ENCODE measurements at regions not wholly inside any gene's neighbourhood (a gene's known extent, or its start where the extent isn't known, plus 50 kb on each side); places are given as distances from the start of the nearest gene placed in this dataset.
A peak's percentile ranks its signal among the peaks of the same experiment; 100 is the strongest.

DNA sequence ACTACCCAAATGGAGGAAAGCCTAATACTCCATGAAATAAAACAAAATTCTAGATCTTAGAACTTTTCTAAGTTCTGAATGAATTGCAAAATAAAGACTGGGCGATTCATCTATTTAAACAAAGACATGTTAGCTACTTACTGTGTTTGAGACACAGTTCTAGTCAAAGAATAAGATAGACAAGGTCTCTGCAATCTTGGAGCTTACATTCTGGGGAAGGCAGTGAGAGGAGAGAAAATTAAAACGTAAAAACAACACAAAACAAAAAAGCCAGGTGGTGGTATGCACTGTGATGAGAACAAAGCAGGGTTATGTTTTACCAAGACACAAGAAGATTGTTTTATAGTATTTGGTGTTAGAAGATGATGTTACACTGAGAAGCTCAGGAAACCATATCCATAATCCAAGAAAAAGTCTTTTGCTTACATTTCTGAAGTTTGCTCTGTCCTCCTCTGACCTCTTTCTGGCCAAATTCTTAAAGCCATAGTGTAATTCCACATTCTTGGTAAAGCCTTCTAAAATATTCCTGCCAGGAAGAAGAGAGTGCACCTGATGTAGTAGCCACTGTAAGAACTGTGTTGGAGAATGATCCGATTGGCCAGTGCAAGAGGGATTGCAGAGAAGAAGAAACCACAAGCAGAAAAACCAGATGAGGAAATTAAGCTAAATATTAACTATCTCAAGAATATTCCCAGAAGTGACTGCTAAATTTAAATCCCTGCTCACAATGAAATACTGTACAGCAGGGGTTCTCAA, 218.4 kb downstream of the PCSK1 start:
- no peak for TF ChIP-seq JUND (IDR thresholded peaks at IDR 0.05)
- no peak for TF ChIP-seq MXI1 (IDR thresholded peaks at IDR 0.05; ENCODE audit: low read depth, low read length)
- no peak for TF ChIP-seq TCF12 (IDR thresholded peaks at IDR 0.05)
- TF ChIP-seq, protein P1, sequence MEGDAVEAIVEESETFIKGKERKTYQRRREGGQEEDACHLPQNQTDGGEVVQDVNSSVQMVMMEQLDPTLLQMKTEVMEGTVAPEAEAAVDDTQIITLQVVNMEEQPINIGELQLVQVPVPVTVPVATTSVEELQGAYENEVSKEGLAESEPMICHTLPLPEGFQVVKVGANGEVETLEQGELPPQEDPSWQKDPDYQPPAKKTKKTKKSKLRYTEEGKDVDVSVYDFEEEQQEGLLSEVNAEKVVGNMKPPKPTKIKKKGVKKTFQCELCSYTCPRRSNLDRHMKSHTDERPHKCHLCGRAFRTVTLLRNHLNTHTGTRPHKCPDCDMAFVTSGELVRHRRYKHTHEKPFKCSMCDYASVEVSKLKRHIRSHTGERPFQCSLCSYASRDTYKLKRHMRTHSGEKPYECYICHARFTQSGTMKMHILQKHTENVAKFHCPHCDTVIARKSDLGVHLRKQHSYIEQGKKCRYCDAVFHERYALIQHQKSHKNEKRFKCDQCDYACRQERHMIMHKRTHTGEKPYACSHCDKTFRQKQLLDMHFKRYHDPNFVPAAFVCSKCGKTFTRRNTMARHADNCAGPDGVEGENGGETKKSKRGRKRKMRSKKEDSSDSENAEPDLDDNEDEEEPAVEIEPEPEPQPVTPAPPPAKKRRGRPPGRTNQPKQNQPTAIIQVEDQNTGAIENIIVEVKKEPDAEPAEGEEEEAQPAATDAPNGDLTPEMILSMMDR (IDR thresholded peaks at IDR 0.05), result no peak
- TF ChIP-seq TEAD4 (IDR thresholded peaks at IDR 0.05; ENCODE audit: borderline replicate concordance, insufficient read depth), result no peak
- no peak for TF ChIP-seq YY1 (IDR thresholded peaks at IDR 0.05; ENCODE audit: low read depth)
- TF ChIP-seq FOSL2 (IDR thresholded peaks at IDR 0.05; ENCODE audit: borderline replicate concordance, low read depth), result no peak
- no peak for TF ChIP-seq RCOR1 (IDR thresholded peaks at IDR 0.05; ENCODE audit: low read length)
- TF ChIP-seq, protein P2, sequence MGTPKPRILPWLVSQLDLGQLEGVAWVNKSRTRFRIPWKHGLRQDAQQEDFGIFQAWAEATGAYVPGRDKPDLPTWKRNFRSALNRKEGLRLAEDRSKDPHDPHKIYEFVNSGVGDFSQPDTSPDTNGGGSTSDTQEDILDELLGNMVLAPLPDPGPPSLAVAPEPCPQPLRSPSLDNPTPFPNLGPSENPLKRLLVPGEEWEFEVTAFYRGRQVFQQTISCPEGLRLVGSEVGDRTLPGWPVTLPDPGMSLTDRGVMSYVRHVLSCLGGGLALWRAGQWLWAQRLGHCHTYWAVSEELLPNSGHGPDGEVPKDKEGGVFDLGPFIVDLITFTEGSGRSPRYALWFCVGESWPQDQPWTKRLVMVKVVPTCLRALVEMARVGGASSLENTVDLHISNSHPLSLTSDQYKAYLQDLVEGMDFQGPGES (IDR thresholded peaks at IDR 0.05; ENCODE audit: low read depth, low read length), result no peak
- TF ChIP-seq, protein P3, sequence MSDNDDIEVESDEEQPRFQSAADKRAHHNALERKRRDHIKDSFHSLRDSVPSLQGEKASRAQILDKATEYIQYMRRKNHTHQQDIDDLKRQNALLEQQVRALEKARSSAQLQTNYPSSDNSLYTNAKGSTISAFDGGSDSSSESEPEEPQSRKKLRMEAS (IDR thresholded peaks at IDR 0.05; ENCODE audit: low read depth), result no peak
- TF ChIP-seq SIN3A (IDR thresholded peaks at IDR 0.05; ENCODE audit: borderline replicate concordance, low read depth, low read length), result no peak
- no peak for TF ChIP-seq NFIC (IDR thresholded peaks at IDR 0.05; ENCODE audit: borderline replicate concordance)
- TF ChIP-seq, protein P4, sequence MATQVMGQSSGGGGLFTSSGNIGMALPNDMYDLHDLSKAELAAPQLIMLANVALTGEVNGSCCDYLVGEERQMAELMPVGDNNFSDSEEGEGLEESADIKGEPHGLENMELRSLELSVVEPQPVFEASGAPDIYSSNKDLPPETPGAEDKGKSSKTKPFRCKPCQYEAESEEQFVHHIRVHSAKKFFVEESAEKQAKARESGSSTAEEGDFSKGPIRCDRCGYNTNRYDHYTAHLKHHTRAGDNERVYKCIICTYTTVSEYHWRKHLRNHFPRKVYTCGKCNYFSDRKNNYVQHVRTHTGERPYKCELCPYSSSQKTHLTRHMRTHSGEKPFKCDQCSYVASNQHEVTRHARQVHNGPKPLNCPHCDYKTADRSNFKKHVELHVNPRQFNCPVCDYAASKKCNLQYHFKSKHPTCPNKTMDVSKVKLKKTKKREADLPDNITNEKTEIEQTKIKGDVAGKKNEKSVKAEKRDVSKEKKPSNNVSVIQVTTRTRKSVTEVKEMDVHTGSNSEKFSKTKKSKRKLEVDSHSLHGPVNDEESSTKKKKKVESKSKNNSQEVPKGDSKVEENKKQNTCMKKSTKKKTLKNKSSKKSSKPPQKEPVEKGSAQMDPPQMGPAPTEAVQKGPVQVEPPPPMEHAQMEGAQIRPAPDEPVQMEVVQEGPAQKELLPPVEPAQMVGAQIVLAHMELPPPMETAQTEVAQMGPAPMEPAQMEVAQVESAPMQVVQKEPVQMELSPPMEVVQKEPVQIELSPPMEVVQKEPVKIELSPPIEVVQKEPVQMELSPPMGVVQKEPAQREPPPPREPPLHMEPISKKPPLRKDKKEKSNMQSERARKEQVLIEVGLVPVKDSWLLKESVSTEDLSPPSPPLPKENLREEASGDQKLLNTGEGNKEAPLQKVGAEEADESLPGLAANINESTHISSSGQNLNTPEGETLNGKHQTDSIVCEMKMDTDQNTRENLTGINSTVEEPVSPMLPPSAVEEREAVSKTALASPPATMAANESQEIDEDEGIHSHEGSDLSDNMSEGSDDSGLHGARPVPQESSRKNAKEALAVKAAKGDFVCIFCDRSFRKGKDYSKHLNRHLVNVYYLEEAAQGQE (IDR thresholded peaks at IDR 0.05; ENCODE audit: low read depth, low read length), result no peak
- TF ChIP-seq, protein P5, sequence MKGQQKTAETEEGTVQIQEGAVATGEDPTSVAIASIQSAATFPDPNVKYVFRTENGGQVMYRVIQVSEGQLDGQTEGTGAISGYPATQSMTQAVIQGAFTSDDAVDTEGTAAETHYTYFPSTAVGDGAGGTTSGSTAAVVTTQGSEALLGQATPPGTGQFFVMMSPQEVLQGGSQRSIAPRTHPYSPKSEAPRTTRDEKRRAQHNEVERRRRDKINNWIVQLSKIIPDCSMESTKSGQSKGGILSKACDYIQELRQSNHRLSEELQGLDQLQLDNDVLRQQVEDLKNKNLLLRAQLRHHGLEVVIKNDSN (IDR thresholded peaks at IDR 0.05; ENCODE audit: borderline replicate concordance, low read depth), result no peak
- TF ChIP-seq MEF2A (IDR thresholded peaks at IDR 0.05; ENCODE audit: borderline replicate concordance, low read depth), result no peak
- TF ChIP-seq, protein P6, sequence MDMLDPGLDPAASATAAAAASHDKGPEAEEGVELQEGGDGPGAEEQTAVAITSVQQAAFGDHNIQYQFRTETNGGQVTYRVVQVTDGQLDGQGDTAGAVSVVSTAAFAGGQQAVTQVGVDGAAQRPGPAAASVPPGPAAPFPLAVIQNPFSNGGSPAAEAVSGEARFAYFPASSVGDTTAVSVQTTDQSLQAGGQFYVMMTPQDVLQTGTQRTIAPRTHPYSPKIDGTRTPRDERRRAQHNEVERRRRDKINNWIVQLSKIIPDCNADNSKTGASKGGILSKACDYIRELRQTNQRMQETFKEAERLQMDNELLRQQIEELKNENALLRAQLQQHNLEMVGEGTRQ (IDR thresholded peaks at IDR 0.05; ENCODE audit: borderline replicate concordance, low read depth, low read length), result no peak
- no peak for TF ChIP-seq NRF1 (IDR thresholded peaks at IDR 0.05; ENCODE audit: low read depth, low read length)
- TF ChIP-seq, protein P7, sequence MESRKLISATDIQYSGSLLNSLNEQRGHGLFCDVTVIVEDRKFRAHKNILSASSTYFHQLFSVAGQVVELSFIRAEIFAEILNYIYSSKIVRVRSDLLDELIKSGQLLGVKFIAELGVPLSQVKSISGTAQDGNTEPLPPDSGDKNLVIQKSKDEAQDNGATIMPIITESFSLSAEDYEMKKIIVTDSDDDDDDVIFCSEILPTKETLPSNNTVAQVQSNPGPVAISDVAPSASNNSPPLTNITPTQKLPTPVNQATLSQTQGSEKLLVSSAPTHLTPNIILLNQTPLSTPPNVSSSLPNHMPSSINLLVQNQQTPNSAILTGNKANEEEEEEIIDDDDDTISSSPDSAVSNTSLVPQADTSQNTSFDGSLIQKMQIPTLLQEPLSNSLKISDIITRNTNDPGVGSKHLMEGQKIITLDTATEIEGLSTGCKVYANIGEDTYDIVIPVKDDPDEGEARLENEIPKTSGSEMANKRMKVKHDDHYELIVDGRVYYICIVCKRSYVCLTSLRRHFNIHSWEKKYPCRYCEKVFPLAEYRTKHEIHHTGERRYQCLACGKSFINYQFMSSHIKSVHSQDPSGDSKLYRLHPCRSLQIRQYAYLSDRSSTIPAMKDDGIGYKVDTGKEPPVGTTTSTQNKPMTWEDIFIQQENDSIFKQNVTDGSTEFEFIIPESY (IDR thresholded peaks at IDR 0.05; ENCODE audit: borderline replicate concordance, low read depth), result no peak
- no peak for TF ChIP-seq SMC3 (IDR thresholded peaks at IDR 0.05; ENCODE audit: low read depth, low read length)
- 83% methylated on average over 3 of the region's 3 CpGs for WGBS (ENCODE audit: low lambda C conversion rate)
- ChIA-PET CTCF (interaction anchor here (1.1 kb wide), 1 partner anchor 387 kb away, joined by 3 read pairs; no protein-coding TSS in a partner anchor), POLR2A (no interaction called here)
- Histone ChIP-seq H3K4me1 (ENCODE audit: control insufficient read depth in 1 of 2, insufficient read depth in 2 of 2, low read depth in 1 of 2, low read length in 1 of 2) (peaks cover 0 to 22% of the 10 kb centered on the region in 2 experiments; a peak in 1 of 4 replicates), H3F3A (replicated peaks; ENCODE audit: insufficient read depth) (peaks cover 28% of the 10 kb centered on the region), H3K4me2 (peak overlapping the region; percentile 26; the same call in 1 of the 2 replicates), H3K9me3 (no peaks in the 10 kb centered on the region), H3K27ac (ENCODE audit: low read depth in 2 of 2, low read length in 1 of 2) (peak overlapping the region in 1 of 2 experiments; percentile 4; a peak in 1 of 4 replicates), H3K36me3 (replicated peaks in 1 of 2; ENCODE audit: control insufficient read depth in 1 of 2, insufficient read depth in 2 of 2, low read length in 1 of 2) (no peaks in the 10 kb centered on the region), H3K9ac (no peak overlapping the region), H3K27me3 (ENCODE audit: insufficient read depth) (no peaks in the 10 kb centered on the region), H3K4me3 (ENCODE audit: low read depth in 2 of 2, low read length in 1 of 2) (no peak overlapping the region), H4K20me1 (ENCODE audit: insufficient read depth) (no peaks in the 10 kb centered on the region), H3K79me2 (ENCODE audit: insufficient read depth) (no peaks in the 10 kb centered on the region), H3K9me2 (no peaks in the 10 kb centered on the region), H2AFZ (ENCODE audit: low read depth) (peak overlapping the region; percentile 33; the same call in 1 of the 2 replicates)
- DNase-seq, result no peak

Measured in SK-N-SH (cell line).